Activated CD8-positive, alpha-beta memory T cell treated with anti-CD3 and anti-CD28 coated beads for 1 hour (primary cell): ENCODE measurements at regions not wholly inside any gene's neighbourhood (a gene's known extent, or its start where the extent isn't known, plus 50 kb on each side); places are given as distances from the start of the nearest gene placed in this dataset.
A peak's percentile ranks its signal among the peaks of the same experiment; 100 is the strongest.

Source experiments
- DNase-seq, 2 donors: peaks; one replicate each; pipeline ENCODE4 v3.0.0-alpha.2; 2020; ENCODE audit warnings: low read depth in 1 of 2; ENCODE audit errors: extremely low read depth in 1 of 2

DNA sequence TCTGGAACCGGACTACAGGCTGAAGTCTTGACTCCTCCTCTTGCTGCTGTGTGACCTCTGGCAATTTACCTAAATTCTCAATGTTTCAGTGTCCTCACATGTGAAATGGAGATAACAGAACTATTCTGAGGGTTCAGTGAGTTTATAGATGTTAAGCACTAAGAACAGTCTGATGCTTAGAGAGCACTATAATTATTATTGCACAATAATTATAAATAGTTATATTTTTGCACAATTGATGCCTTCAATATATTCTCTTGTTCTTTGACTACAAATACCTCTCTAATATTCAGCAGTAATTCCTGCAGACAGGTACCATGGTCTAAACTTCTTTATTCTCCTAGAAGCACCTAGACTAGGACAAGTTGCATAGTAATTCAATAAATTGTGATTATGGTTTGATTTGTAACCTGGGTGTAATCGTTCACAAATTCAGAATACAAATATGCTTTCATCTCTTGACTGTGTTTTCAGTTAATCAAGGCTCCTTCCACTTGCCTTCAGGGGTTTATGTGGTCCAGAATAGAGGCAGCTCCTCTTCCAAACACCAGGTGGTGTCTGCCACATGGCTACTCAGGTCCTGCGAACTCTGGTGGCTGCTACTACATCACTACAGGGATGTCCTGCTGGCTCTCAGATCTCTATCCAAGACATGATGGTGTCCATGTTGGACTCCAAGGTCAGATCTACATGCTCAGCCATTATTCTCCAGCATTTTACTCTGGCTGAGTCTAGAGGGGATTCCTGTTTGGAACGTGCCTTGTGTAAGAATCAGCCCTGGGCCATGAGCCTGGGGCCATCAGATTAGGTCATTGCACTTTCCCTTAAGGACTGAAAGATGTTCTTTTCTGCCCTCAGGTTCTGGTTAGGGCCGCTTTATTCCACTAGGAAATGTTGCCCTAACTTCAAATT, 103.4 kb downstream of the QRFPR start:
- no peak for DNase-seq

GRCh38 chr4:121273191-121273590, 107.6 kb downstream of the QRFPR start:
- DNase-seq: no peak

DNA sequence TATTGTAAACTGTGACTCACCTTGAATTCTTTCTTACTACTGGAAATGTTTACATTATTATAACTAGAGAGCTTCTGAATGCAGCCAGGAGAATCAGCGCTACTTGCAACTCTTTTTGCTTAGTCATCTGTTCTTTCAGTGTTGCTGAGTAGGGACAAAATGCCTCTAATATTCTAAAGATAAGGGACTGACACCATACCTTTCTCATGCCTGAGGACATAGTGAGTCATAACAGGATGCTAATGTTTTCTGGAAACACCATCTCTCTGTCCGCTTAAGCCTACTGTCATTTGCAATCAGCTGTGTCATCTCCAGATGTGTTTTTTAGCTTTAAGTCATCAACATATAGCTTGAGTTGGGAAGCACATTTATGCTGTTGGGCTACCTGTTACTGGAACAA, 108.3 kb downstream of the QRFPR start:
- no peak for DNase-seq

- DNase-seq: no peak
These were observed 106.3 kb upstream of the TNIP3 start for GRCh38 chr4:121270389-121270788.

- DNase-seq: no peak
These were observed 104.9 kb upstream of the TNIP3 start for GRCh38 chr4:121269001-121269400.

GRCh38 chr4:121266982-121267381, 102.9 kb upstream of the TNIP3 start:
- DNase-seq: no peak

- no peak for DNase-seq
These were observed 92.9 kb upstream of the TNIP3 start for GRCh38 chr4:121256887-121257466.

DNA sequence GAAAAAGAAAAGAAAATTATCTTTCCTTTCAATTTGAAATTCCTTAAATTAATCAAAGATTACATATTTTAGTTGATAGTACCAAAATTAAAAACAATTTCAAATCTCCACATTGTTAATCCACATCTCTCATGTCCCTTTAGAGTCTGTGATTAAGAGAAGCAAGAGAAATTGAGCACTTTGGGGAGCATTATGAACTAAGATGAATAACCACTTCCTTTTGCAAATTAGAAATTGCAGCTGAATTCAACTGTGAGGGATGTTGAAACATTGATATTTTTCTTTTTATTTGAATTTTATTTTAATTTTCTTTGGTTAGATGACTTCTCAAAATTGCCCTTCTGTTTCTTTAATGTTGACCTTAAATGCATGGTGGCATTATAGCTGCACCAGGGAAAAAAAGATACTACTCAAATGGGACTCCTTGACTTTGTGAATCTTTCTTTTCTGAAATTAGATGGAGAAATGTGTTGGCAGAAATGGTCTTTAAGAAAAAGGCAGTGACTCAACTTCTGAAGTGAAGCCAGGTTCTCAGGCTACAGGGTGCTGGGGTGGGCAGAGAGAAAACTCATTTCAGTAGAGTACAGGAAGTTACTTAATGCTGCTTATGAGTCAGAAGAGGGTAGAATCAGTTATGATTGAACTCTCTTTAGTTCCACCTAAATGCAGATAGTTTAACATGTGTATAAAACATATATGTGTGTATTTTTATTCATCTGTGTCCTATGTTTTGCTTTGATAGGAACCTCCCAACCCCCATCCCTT, 92.0 kb upstream of the TNIP3 start:
- no peak for DNase-seq

DNA sequence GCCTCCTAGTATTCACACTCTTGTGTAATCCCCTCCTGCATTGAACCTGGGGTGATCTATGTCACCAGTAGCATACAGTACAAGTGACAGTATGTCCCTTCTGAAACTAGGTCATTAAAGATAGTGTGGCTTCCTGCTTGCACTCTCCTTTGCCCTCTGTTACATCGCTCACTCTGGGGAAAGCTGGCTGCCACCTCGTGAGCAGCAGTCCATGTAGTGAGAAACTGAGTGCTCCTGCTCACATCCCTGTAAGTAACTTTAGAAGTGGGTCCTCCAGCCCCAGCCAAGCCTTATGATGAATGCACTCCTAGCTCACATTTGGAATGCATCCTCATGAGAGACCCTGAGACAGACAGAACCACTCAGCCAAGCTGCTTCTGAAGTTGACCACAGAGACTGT, 89.8 kb upstream of the TNIP3 start:
- no peak for DNase-seq

- peak in 1 of 2 donors; percentile 35 for DNase-seq
These were observed 88.2 kb upstream of the TNIP3 start for GRCh38 chr4:121252224-121252806.

- no peak for DNase-seq
These were observed 84.6 kb upstream of the TNIP3 start for GRCh38 chr4:121248747-121249146.

- no peak for DNase-seq
These were observed 82.6 kb upstream of the TNIP3 start for GRCh38 chr4:121246698-121247097.

DNA sequence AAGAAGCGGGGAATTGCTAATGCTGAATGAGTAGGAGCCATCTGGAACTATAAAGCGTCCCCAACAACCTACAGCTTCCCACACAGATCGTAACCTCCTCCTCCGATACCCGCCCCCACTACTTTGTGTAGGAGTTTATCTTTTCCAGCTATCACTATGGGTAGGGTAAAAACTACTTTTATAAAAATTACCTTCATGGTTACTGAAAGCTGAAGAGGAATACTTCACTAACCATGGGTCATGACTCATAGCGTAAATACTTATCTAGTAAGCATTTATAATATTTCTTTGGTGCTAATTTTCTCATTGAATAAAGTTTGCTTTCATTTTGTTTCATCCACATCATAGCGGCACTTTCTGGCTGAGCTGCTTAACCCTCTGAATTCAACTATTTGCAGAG, 79.4 kb upstream of the TNIP3 start:
- no peak for DNase-seq

GRCh38 chr4:121242188-121242750, 78.1 kb upstream of the TNIP3 start:
- DNase-seq: no peak

DNA sequence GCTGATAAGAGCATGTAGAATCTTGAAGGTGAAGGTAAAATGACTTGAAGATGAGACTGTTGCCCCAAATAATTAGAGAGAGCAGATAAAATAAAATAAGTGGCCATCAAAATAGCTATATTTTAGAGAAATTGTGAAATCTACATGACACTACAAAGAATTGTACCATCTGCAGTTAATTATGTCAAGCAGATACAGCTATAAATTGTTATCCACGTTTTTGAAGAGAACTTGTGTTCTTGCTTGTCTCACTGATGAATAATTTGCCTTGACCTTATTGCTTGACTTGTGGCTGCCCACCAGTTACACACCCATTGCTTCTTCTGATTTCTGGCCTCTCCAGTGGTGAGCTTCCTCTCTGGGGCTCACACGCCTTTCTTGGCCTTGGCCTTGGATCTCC, 75.8 kb upstream of the TNIP3 start:
- DNase-seq: no peak

DNA sequence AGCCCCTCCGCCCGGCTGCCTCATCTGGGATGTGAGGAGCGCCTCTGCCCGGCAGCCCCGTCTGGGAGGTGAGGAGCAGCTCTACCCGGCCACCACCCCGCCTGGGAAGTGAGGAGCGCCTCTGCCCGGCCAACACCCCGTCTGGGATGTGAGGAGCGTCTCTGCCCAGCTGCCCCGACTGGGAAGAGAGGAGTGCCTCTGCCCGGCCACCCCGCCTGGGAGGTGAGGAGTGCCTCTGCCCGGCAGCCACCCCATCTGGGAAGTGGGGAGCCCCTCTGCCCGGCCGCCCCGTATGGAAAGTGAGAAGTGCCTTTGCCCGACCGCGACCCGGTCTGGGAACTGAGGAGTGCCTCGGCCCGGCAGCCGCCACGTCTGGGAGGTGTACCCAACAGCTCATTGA, 74.3 kb upstream of the TNIP3 start:
- no peak for DNase-seq

- DNase-seq: no peak
These were observed 72.9 kb upstream of the TNIP3 start for GRCh38 chr4:121237069-121237399.

DNA sequence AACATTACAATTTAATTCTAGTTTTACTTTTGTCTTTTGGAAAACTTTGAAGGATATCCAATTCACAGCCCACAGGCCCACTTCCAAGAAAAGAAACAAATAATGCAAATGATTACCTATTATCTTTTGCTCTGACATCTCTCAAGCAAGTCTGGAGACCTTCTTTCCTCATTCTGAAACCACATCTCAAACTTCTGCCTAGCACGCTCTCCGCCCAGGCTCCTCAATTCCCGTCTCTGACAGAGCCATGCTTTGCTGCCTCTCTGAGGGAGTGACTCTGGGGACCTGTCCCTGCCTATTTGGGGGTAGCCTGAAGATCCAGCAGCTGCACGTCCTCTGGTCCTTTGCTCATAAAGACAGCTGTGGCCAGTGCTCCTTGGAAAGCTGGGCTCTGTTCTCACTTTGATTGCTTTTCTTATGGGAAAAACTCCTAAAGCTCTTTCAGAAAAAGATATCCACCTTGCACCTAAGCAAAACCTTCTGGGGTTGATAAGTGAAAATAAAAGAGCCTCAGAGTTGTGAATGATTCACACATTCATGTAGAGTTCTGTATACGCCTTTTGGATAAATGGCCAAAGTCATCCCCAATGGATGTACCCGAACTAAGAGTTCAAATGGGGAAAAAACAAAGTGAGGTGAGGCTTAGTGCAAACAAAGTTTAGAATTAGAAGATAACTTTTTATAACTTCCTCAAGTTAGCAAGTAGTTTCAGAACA, 72.4 kb upstream of the TNIP3 start:
- DNase-seq: no peak

GRCh38 chr4:121233982-121234381, 69.9 kb upstream of the TNIP3 start:
- DNase-seq: no peak

GRCh38 chr4:121229993-121230392, 65.9 kb upstream of the TNIP3 start:
- no peak for DNase-seq

- no peak for DNase-seq
These were observed 64.7 kb upstream of the TNIP3 start for GRCh38 chr4:121228848-121229247.
